ENCODE measurements at regions not wholly inside any gene's neighbourhood (a gene's known extent, or its start where the extent isn't known, plus 50 kb on each side); places are given as distances from the start of the nearest gene placed in this dataset.

DNA sequence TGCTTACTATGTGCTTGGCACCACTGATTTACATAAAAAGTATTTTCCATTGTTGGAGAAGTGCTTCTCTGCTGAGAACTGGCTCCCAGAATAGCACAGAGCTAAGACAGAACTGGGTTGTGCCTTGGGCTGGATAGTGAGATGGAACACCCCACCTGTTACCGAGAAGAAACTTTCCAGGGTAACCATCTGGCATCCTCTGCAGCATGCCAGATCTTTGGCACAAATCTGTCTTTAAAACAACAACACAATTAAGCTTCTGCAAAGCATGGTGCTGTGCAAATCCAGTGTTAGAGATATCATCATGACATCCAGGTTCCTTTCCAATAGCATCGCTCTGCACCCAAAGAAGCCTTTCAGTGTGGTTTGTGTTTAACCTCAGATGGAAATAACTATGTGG, 202.5 kb upstream of the RFC3 start:
- CTCF ChIA-PET = no interaction called here

DNA sequence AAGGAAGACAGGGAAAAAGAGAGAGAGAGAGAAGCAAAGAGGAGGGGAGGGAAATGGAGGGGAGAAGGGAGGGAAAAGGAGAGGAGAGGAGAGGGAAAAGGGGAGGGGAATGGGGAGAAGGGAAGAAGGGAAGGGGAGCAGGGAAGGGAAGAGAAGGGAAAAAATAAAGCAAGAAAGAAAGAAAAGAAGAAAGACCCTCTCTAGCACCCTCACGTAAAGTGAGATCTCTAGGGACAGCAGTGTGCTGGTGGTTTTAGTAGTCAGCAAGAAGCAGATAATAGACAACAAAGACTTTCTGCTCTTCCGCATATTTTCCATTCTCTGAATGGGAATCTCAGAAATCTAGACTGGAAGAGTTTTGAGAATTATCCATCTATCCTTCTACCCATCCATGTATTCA, 201.8 kb upstream of the RFC3 start:
- Histone ChIP-seq H3K9me3 (ENCODE audit: control extremely low read depth in 1 of 3, control insufficient read depth in 2 of 3, insufficient read depth in 1 of 3, low read length in 2 of 3) (no peaks in the 10 kb centered on the region), H3K4me1 (ENCODE audit: control insufficient read depth in 2 of 2, insufficient read depth in 2 of 2, low read length in 2 of 2) (no peaks in the 10 kb centered on the region), H4K20me1 (ENCODE audit: control insufficient read depth, insufficient read depth, low read length, poor library complexity, severe bottlenecking) (no peaks in the 10 kb centered on the region), H2AFZ (ENCODE audit: insufficient read depth, low read depth, low read length, poor library complexity, severe bottlenecking) (no peak overlapping the region), H3K27ac (ENCODE audit: low read length in 2 of 2) (no peak overlapping the region), H3K27me3 (replicated peaks in 1 of 4; ENCODE audit: control extremely low read depth in 1 of 4, control insufficient read depth in 3 of 4, insufficient read depth in 4 of 4, low read length in 3 of 4) (no peaks in the 10 kb centered on the region), H3K79me2 (ENCODE audit: control insufficient read depth, insufficient read depth, low read length) (no peaks in the 10 kb centered on the region), H3K4me3 (ENCODE audit: control extremely low read depth in 1 of 5, extremely low read depth in 1 of 5, insufficient read depth in 1 of 5, low read depth in 2 of 5, low read length in 4 of 5) (no peak overlapping the region), H3K36me3 (replicated peaks in 1 of 2; ENCODE audit: control extremely low read depth in 1 of 2, control insufficient read depth in 1 of 2, extremely low read depth in 1 of 2, insufficient read depth in 2 of 2, low read length in 1 of 2) (no peaks in the 10 kb centered on the region), H3K9ac (ENCODE audit: low read length) (no peak overlapping the region), H3K4me2 (replicated peaks; ENCODE audit: low read depth, low read length, poor library complexity, severe bottlenecking) (no peak overlapping the region)
- ChIA-PET POLR2A (no interaction called here), CTCF (no interaction called here)
- TF ChIP-seq, protein P1, sequence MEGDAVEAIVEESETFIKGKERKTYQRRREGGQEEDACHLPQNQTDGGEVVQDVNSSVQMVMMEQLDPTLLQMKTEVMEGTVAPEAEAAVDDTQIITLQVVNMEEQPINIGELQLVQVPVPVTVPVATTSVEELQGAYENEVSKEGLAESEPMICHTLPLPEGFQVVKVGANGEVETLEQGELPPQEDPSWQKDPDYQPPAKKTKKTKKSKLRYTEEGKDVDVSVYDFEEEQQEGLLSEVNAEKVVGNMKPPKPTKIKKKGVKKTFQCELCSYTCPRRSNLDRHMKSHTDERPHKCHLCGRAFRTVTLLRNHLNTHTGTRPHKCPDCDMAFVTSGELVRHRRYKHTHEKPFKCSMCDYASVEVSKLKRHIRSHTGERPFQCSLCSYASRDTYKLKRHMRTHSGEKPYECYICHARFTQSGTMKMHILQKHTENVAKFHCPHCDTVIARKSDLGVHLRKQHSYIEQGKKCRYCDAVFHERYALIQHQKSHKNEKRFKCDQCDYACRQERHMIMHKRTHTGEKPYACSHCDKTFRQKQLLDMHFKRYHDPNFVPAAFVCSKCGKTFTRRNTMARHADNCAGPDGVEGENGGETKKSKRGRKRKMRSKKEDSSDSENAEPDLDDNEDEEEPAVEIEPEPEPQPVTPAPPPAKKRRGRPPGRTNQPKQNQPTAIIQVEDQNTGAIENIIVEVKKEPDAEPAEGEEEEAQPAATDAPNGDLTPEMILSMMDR (IDR thresholded peaks at IDR 0.05) = no peak
- TF ChIP-seq EZH2 (IDR thresholded peaks at IDR 0.05; ENCODE audit: borderline replicate concordance, insufficient read depth, low read depth, low read length, poor library complexity, severe bottlenecking) = no peak
- Mint-ChIP-seq H3K9me3 (ENCODE audit: insufficient read depth) (no peaks in the 10 kb centered on the region), H3K4me1 (no peaks in the 10 kb centered on the region), H3K27ac (no peak overlapping the region), H3K27me3 (peaks cover 21% of the 10 kb centered on the region), H3K4me3 (no peak overlapping the region)
- no peak for DNase-seq
- no CpG with 5 or more reads among the region's 2 CpGs for WGBS (ENCODE audit: insufficient coverage)
- ATAC-seq (ENCODE audit: low read depth) = no peak
- intact Hi-C loops (cut with micrococcal nuclease) = no loop called here

More for the DNA sequence above, 202.5 kb upstream of the RFC3 start:
- Histone ChIP-seq H3K9ac (ENCODE audit: low read length) (no peak overlapping the region), H3K9me3 (ENCODE audit: control extremely low read depth in 1 of 3, control insufficient read depth in 2 of 3, insufficient read depth in 1 of 3, low read length in 2 of 3) (peaks cover 0 to under 1% (median 0%) of the 10 kb centered on the region in 3 donors), H3K4me3 (ENCODE audit: control extremely low read depth in 1 of 5, extremely low read depth in 1 of 5, insufficient read depth in 1 of 5, low read depth in 2 of 5, low read length in 4 of 5) (no peak overlapping the region), H3K27ac (ENCODE audit: low read length in 2 of 2) (no peak overlapping the region), H3K4me2 (replicated peaks; ENCODE audit: low read depth, low read length, poor library complexity, severe bottlenecking) (no peak overlapping the region), H2AFZ (ENCODE audit: insufficient read depth, low read depth, low read length, poor library complexity, severe bottlenecking) (no peak overlapping the region), H4K20me1 (ENCODE audit: control insufficient read depth, insufficient read depth, low read length, poor library complexity, severe bottlenecking) (no peaks in the 10 kb centered on the region), H3K79me2 (ENCODE audit: control insufficient read depth, insufficient read depth, low read length) (no peaks in the 10 kb centered on the region), H3K4me1 (ENCODE audit: control insufficient read depth in 2 of 2, insufficient read depth in 2 of 2, low read length in 2 of 2) (no peaks in the 10 kb centered on the region), H3K27me3 (replicated peaks in 1 of 4; ENCODE audit: control extremely low read depth in 1 of 4, control insufficient read depth in 3 of 4, insufficient read depth in 4 of 4, low read length in 3 of 4) (no peaks in the 10 kb centered on the region), H3K36me3 (replicated peaks in 1 of 2; ENCODE audit: control extremely low read depth in 1 of 2, control insufficient read depth in 1 of 2, extremely low read depth in 1 of 2, insufficient read depth in 2 of 2, low read length in 1 of 2) (no peaks in the 10 kb centered on the region)
- Mint-ChIP-seq H3K27ac (no peak overlapping the region), H3K4me1 (no peaks in the 10 kb centered on the region), H3K27me3 (peaks cover 21% of the 10 kb centered on the region), H3K4me3 (no peak overlapping the region), H3K9me3 (ENCODE audit: insufficient read depth) (no peaks in the 10 kb centered on the region)
- no peak for DNase-seq
- ATAC-seq (ENCODE audit: low read depth) = no peak
- POLR2A ChIA-PET = no interaction called here
- intact Hi-C loops (cut with micrococcal nuclease) = no loop called here
- WGBS (ENCODE audit: insufficient coverage) = 100% methylated on average over 1 of the region's 2 CpGs
- TF ChIP-seq EZH2 (IDR thresholded peaks at IDR 0.05; ENCODE audit: borderline replicate concordance, insufficient read depth, low read depth, low read length, poor library complexity, severe bottlenecking) = no peak
- TF ChIP-seq, protein P1 (IDR thresholded peaks at IDR 0.05) = no peak

Data from B cell (primary cell).